ENCODE measurements at regions not wholly inside any gene's neighbourhood (a gene's known extent, or its start where the extent isn't known, plus 50 kb on each side); places are given as distances from the start of the nearest gene placed in this dataset.
"Not testable (repeated sequence)": the region's sequence is repeated elsewhere in the genome, so short reads cannot be mapped to it uniquely, and the experiment has no call there.

GRCh38 chr6:74891349-74891831, 314.5 kb downstream of the COL12A1 start:
- Histone ChIP-seq H3K27me3 (ENCODE audit: insufficient read depth, low read length) (no peaks in the 10 kb centered on the region), H3K79me2 (ENCODE audit: insufficient read depth, low read length) (no peaks in the 10 kb centered on the region), H3K4me2 (ENCODE audit: low read length) (no peak overlapping the region), H3K27ac (ENCODE audit: low read depth, low read length, poor library complexity, severe bottlenecking) (no peak overlapping the region), H2AFZ (ENCODE audit: low read length) (no peak overlapping the region), H3K4me1 (ENCODE audit: insufficient read depth, low read length, severe bottlenecking) (no peaks in the 10 kb centered on the region), H3K9ac (ENCODE audit: low read length) (no peak overlapping the region), H4K20me1 (ENCODE audit: insufficient read depth, low read length) (no peaks in the 10 kb centered on the region), H3K9me3 (ENCODE audit: low read length) (no peaks in the 10 kb centered on the region), H3F3A (ENCODE audit: insufficient read depth, low read length) (no peaks in the 10 kb centered on the region), H3K4me3 (ENCODE audit: low read depth, low read length, poor library complexity, severe bottlenecking) (no peak overlapping the region), H3K36me3 (ENCODE audit: insufficient read depth, low read length) (no peaks in the 10 kb centered on the region), H3K9me2 (ENCODE audit: low read depth, low read length) (no peaks in the 10 kb centered on the region)
- no peak for TF ChIP-seq CTCF (IDR thresholded peaks at IDR 0.05; ENCODE audit: low read length)
- TF ChIP-seq EZH2 (IDR thresholded peaks at IDR 0.05; ENCODE audit: borderline replicate concordance, low read length): no peak

GRCh38 chr6:74889635-74890034, 316.2 kb downstream of the COL12A1 start:
- H3K9me3 ChIP-seq (ENCODE audit: low read length): no peaks in the 10 kb centered on the region
- no peaks in the 10 kb centered on the region for H3K9me2 ChIP-seq (ENCODE audit: low read depth, low read length)
- no peaks in the 10 kb centered on the region for H3K36me3 ChIP-seq (ENCODE audit: insufficient read depth, low read length)
- no peaks in the 10 kb centered on the region for H3K27me3 ChIP-seq (ENCODE audit: insufficient read depth, low read length)
- TF ChIP-seq EZH2 (IDR thresholded peaks at IDR 0.05; ENCODE audit: borderline replicate concordance, low read length) (no peak), CTCF (IDR thresholded peaks at IDR 0.05; ENCODE audit: low read length) (no peak)
- H3K4me3 ChIP-seq (ENCODE audit: low read depth, low read length, poor library complexity, severe bottlenecking): no peak overlapping the region
- no peak overlapping the region for H2AFZ ChIP-seq (ENCODE audit: low read length)
- no peaks in the 10 kb centered on the region for H4K20me1 ChIP-seq (ENCODE audit: insufficient read depth, low read length)
- no peak overlapping the region for H3K27ac ChIP-seq (ENCODE audit: low read depth, low read length, poor library complexity, severe bottlenecking)
- H3F3A ChIP-seq (ENCODE audit: insufficient read depth, low read length): no peaks in the 10 kb centered on the region
- no peak overlapping the region for H3K4me2 ChIP-seq (ENCODE audit: low read length)
- H3K79me2 ChIP-seq (ENCODE audit: insufficient read depth, low read length): no peaks in the 10 kb centered on the region
- H3K4me1 ChIP-seq (ENCODE audit: insufficient read depth, low read length, severe bottlenecking): no peaks in the 10 kb centered on the region
- H3K9ac ChIP-seq (ENCODE audit: low read length): no peak overlapping the region

GRCh38 chr6:74888741-74889140, 317.1 kb downstream of the COL12A1 start:
- not testable (repeated sequence) for H4K20me1 ChIP-seq (ENCODE audit: insufficient read depth, low read length); H3K27ac ChIP-seq (ENCODE audit: low read depth, low read length, poor library complexity, severe bottlenecking)

GRCh38 chr6:74879976-74880375, 325.9 kb downstream of the COL12A1 start:
- no peak overlapping the region for H3K27ac ChIP-seq (ENCODE audit: low read depth, low read length, poor library complexity, severe bottlenecking)
- no peaks in the 10 kb centered on the region for H3F3A ChIP-seq (ENCODE audit: insufficient read depth, low read length)
- no peak for TF ChIP-seq EZH2 (IDR thresholded peaks at IDR 0.05; ENCODE audit: borderline replicate concordance, low read length)
- no peak for TF ChIP-seq CTCF (IDR thresholded peaks at IDR 0.05; ENCODE audit: low read length)
- H3K4me3 ChIP-seq (ENCODE audit: low read depth, low read length, poor library complexity, severe bottlenecking): no peak overlapping the region
- no peak overlapping the region for H2AFZ ChIP-seq (ENCODE audit: low read length)
- no peaks in the 10 kb centered on the region for H3K9me2 ChIP-seq (ENCODE audit: low read depth, low read length)
- no peak overlapping the region for H3K4me2 ChIP-seq (ENCODE audit: low read length)
- no peaks in the 10 kb centered on the region for H4K20me1 ChIP-seq (ENCODE audit: insufficient read depth, low read length)
- H3K79me2 ChIP-seq (ENCODE audit: insufficient read depth, low read length): no peaks in the 10 kb centered on the region
- no peaks in the 10 kb centered on the region for H3K36me3 ChIP-seq (ENCODE audit: insufficient read depth, low read length)
- H3K9ac ChIP-seq (ENCODE audit: low read length): no peak overlapping the region
- no peaks in the 10 kb centered on the region for H3K27me3 ChIP-seq (ENCODE audit: insufficient read depth, low read length)
- no peaks in the 10 kb centered on the region for H3K9me3 ChIP-seq (ENCODE audit: low read length)
- H3K4me1 ChIP-seq (ENCODE audit: insufficient read depth, low read length, severe bottlenecking): no peaks in the 10 kb centered on the region

More at GRCh38 chr6:74888741-74889140, 317.1 kb downstream of the COL12A1 start:
- H3K9ac ChIP-seq (ENCODE audit: low read length); H2AFZ ChIP-seq (ENCODE audit: low read length); H3K27me3 ChIP-seq (ENCODE audit: insufficient read depth, low read length); H3K9me3 ChIP-seq (ENCODE audit: low read length); H3F3A ChIP-seq (ENCODE audit: insufficient read depth, low read length); H3K9me2 ChIP-seq (ENCODE audit: low read depth, low read length); H3K79me2 ChIP-seq (ENCODE audit: insufficient read depth, low read length); H3K36me3 ChIP-seq (ENCODE audit: insufficient read depth, low read length); H3K4me3 ChIP-seq (ENCODE audit: low read depth, low read length, poor library complexity, severe bottlenecking); H3K4me2 ChIP-seq (ENCODE audit: low read length); H3K4me1 ChIP-seq (ENCODE audit: insufficient read depth, low read length, severe bottlenecking): not testable (repeated sequence)
